Neural cell (in vitro differentiated cells): ENCODE measurements at regions not wholly inside any gene's neighbourhood (a gene's known extent, or its start where the extent isn't known, plus 50 kb on each side); places are given as distances from the start of the nearest gene placed in this dataset.

ENCODE experiments used
- H2AFZ ChIP-seq: fragments of 200-600, 300-800 bp; sonication (generic), shearing (Covaris generic); 2 replicates; pipeline ENCODE4 v1.6.0; 2014; ENCODE audit warnings: low read depth, mild to moderate bottlenecking, antibody characterized with exemption, low read length, moderate library complexity
- H3F3A ChIP-seq: fragments of 200-600 bp; shearing (Covaris generic); 2 replicates; pipeline ENCODE4 v1.6.1; 2016; ENCODE audit warnings: mild to moderate bottlenecking, moderate library complexity, mixed read lengths, antibody characterized with exemption, low read length; ENCODE audit not compliant: insufficient read depth, poor library complexity, severe bottlenecking
- H3K27ac ChIP-seq: fragments of 200-600, 300-800 bp; sonication (generic), shearing (Covaris generic); 2 replicates; pipeline ENCODE4 v1.5.1; 2014; ENCODE audit warnings: mild to moderate bottlenecking, low read length, moderate library complexity
- H3K27me3 ChIP-seq: fragments of 300-800, 200-600 bp; sonication (generic), shearing (Covaris generic); 2 replicates; pipeline ENCODE4 v1.6.0; 2014; ENCODE audit warnings: mild to moderate bottlenecking, low read depth, low read length, moderate library complexity; ENCODE audit not compliant: insufficient read depth
- H3K36me3 ChIP-seq: fragments of 300-800, 200-600 bp; sonication (generic), shearing (Covaris generic); 2 replicates; pipeline ENCODE4 v1.5.1; 2014; ENCODE audit warnings: mild to moderate bottlenecking, antibody characterized with exemption, low read length, moderate library complexity; ENCODE audit not compliant: insufficient read depth
- H3K4me2 ChIP-seq: fragments of 300-800, 200-600 bp; sonication (generic), shearing (Covaris generic); 2 replicates; pipeline ENCODE4 v1.6.0; 2014; ENCODE audit warnings: mild to moderate bottlenecking, low read length
- H3K4me3 ChIP-seq: fragments of 300-800, 200-600 bp; sonication (generic), shearing (Covaris generic); 2 replicates; pipeline ENCODE4 v1.5.1; 2014; ENCODE audit warnings: mild to moderate bottlenecking, low read length, moderate library complexity
- H3K79me2 ChIP-seq: fragments of 200-600 bp; shearing (Covaris generic); replicated peaks from 2 replicates; pipeline ENCODE4 v1.6.0; 2014; ENCODE audit warnings: mild to moderate bottlenecking, low read length, moderate library complexity; ENCODE audit not compliant: insufficient read depth
- H3K9ac ChIP-seq: fragments of 300-800, 200-600 bp; sonication (generic), shearing (Covaris generic); 2 replicates; pipeline ENCODE4 v1.6.1; 2016; ENCODE audit warnings: mild to moderate bottlenecking, low read length, mixed read lengths
- H3K9me2 ChIP-seq: fragments of 200-600 bp; shearing (Covaris generic); 2 replicates; pipeline ENCODE4 v1.6.1; 2016; ENCODE audit warnings: mild to moderate bottlenecking, low read length, mixed read lengths; ENCODE audit not compliant: insufficient read depth
- H3K9me3 ChIP-seq: fragments of 200-600, 300-800 bp; sonication (generic), shearing (Covaris generic); 2 replicates; pipeline ENCODE4 v1.6.1; 2016; ENCODE audit warnings: mild to moderate bottlenecking, mixed run types, low read length, moderate library complexity, mixed read lengths
- H4K20me1 ChIP-seq: fragments of 200-600 bp; shearing (Covaris generic); 2 replicates; pipeline ENCODE4 v1.6.1; 2016; ENCODE audit warnings: mild to moderate bottlenecking, mixed run types; ENCODE audit not compliant: insufficient read depth
- EP300 ChIP-seq: fragments of 450-650 bp; conservative IDR thresholded peaks from 2 replicates; pipeline ENCODE4 v1.6.1; 2014; ENCODE audit warnings: antibody characterized with exemption, mild to moderate bottlenecking, moderate library complexity; ENCODE audit not compliant: poor library complexity, severe bottlenecking
- EZH2 ChIP-seq: fragments of 200-600, 300-800 bp; shearing (Covaris generic), sonication (generic); IDR thresholded peaks from 2 replicates; pipeline ENCODE4 v1.6.1; 2014; ENCODE audit warnings: antibody characterized with exemption, low read length, borderline replicate concordance, mild to moderate bottlenecking; ENCODE audit not compliant: insufficient read depth, poor library complexity, severe bottlenecking
- MXI1 ChIP-seq: fragments of 450-650 bp; conservative IDR thresholded peaks from 2 replicates; pipeline ENCODE4 v1.6.1; 2014; ENCODE audit warnings: antibody characterized with exemption, mild to moderate bottlenecking; ENCODE audit not compliant: poor library complexity, severe bottlenecking
- POLR2AphosphoS5 ChIP-seq: IDR thresholded peaks from 2 replicates; pipeline ENCODE4 v1.6.1; 2012
- RAD21 ChIP-seq: fragments of 450-650 bp; conservative IDR thresholded peaks from 2 replicates; pipeline ENCODE4 v1.6.1; 2014; ENCODE audit warnings: antibody characterized with exemption, mild to moderate bottlenecking, moderate library complexity
- SMC3 ChIP-seq: fragments of 450-650 bp; conservative IDR thresholded peaks from 2 replicates; pipeline ENCODE4 v1.6.1; 2014; ENCODE audit warnings: antibody characterized with exemption, mild to moderate bottlenecking, moderate library complexity; ENCODE audit not compliant: poor library complexity
- TAF1 ChIP-seq: IDR thresholded peaks from 2 replicates; pipeline ENCODE4 v1.6.1; 2012; ENCODE audit warnings: low read depth
- TF ChIP-seq, protein P1 (sequence below): IDR thresholded peaks from 2 replicates; pipeline ENCODE4 v1.6.1; 2012; ENCODE audit warnings: borderline replicate concordance
- TF ChIP-seq, protein P2 (sequence below): fragments of 450-650 bp; IDR thresholded peaks from 2 replicates; pipeline ENCODE4 v1.5.1; 2014; ENCODE audit warnings: antibody characterized with exemption, mild to moderate bottlenecking, moderate library complexity; ENCODE audit not compliant: poor library complexity, severe bottlenecking

DNA sequence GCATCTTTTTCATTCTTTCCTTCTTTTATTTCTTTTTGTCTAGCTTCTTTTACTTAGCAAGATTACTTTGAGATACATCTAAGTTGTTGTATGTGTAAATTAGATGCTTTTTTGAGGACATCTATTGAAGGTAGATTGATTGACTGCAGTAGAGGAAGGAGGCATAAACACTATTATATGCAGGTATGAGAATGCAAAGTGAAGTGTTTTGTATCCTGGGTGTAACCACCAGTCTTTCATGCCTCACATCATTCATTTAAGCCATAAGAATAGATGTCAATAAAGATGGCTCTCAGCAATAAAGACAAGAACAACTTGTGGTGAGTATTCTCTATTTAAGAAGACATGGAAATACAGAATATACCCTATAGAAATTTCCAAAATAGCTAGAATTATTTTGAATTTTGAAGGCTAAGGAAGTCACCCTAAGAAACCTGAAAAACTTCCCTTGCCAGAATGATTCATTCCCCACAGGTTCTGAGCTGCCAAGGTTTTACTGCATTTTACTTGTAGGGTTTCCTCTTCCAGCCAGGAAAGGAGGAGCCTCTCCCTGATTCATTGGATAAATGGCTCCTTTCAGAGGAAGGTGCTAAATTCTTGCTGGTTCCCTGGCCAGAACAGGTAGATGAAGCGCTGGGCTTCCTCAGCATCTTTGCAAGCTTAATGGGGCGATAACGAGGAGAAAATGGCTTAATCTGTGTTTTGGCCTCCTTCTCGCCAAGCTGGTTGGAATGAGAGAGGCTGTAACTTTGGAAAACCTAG is 279.8 kb upstream of the SLC14A2 start:
- Histone ChIP-seq H3K79me2 (no peaks in the 10 kb centered on the region), H3K4me3 (no peak overlapping the region)
- TF ChIP-seq, protein P1, sequence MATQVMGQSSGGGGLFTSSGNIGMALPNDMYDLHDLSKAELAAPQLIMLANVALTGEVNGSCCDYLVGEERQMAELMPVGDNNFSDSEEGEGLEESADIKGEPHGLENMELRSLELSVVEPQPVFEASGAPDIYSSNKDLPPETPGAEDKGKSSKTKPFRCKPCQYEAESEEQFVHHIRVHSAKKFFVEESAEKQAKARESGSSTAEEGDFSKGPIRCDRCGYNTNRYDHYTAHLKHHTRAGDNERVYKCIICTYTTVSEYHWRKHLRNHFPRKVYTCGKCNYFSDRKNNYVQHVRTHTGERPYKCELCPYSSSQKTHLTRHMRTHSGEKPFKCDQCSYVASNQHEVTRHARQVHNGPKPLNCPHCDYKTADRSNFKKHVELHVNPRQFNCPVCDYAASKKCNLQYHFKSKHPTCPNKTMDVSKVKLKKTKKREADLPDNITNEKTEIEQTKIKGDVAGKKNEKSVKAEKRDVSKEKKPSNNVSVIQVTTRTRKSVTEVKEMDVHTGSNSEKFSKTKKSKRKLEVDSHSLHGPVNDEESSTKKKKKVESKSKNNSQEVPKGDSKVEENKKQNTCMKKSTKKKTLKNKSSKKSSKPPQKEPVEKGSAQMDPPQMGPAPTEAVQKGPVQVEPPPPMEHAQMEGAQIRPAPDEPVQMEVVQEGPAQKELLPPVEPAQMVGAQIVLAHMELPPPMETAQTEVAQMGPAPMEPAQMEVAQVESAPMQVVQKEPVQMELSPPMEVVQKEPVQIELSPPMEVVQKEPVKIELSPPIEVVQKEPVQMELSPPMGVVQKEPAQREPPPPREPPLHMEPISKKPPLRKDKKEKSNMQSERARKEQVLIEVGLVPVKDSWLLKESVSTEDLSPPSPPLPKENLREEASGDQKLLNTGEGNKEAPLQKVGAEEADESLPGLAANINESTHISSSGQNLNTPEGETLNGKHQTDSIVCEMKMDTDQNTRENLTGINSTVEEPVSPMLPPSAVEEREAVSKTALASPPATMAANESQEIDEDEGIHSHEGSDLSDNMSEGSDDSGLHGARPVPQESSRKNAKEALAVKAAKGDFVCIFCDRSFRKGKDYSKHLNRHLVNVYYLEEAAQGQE, result no peak
- TF ChIP-seq TAF1, result no peak
- TF ChIP-seq POLR2AphosphoS5, result no peak
- TF ChIP-seq SMC3, result no peak
- no peak for TF ChIP-seq MXI1
- TF ChIP-seq, protein P2, sequence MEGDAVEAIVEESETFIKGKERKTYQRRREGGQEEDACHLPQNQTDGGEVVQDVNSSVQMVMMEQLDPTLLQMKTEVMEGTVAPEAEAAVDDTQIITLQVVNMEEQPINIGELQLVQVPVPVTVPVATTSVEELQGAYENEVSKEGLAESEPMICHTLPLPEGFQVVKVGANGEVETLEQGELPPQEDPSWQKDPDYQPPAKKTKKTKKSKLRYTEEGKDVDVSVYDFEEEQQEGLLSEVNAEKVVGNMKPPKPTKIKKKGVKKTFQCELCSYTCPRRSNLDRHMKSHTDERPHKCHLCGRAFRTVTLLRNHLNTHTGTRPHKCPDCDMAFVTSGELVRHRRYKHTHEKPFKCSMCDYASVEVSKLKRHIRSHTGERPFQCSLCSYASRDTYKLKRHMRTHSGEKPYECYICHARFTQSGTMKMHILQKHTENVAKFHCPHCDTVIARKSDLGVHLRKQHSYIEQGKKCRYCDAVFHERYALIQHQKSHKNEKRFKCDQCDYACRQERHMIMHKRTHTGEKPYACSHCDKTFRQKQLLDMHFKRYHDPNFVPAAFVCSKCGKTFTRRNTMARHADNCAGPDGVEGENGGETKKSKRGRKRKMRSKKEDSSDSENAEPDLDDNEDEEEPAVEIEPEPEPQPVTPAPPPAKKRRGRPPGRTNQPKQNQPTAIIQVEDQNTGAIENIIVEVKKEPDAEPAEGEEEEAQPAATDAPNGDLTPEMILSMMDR, result no peak
- TF ChIP-seq EZH2, result no peak
- no peak for TF ChIP-seq RAD21
- no peak for TF ChIP-seq EP300

DNA sequence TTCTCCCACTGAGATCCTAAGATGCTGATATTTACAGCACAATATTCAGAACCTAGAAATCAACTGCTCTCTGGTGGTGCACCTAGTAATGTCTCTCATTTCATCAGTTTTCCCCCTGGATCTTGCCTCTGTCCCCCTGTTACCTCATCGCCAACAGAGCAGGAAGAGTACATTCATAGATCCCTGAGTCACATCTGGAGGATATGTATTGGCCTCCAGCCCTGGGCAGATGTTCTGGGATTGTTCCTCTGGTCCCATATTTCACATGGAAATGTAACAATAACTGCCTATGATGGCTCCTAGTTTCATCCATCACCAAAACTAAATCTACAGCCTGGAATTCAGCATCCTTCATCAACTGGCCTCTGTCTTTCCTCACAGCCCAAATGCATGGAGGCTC is 278.8 kb upstream of the SLC14A2 start:
- H3K79me2 ChIP-seq, result no peaks in the 10 kb centered on the region
- no peaks in the 10 kb centered on the region for H4K20me1 ChIP-seq
- no peak overlapping the region for H3K4me2 ChIP-seq
- H3K36me3 ChIP-seq, result no peaks in the 10 kb centered on the region
- no peaks in the 10 kb centered on the region for H3F3A ChIP-seq
- H3K9ac ChIP-seq, result no peak overlapping the region
- no peak overlapping the region for H2AFZ ChIP-seq
- H3K4me3 ChIP-seq, result no peak overlapping the region
- no peaks in the 10 kb centered on the region for H3K9me2 ChIP-seq
- no peaks in the 10 kb centered on the region for H3K27me3 ChIP-seq
- H3K9me3 ChIP-seq, result no peaks in the 10 kb centered on the region
- no peak overlapping the region for H3K27ac ChIP-seq
- TF ChIP-seq MXI1 (no peak), RAD21 (no peak), POLR2AphosphoS5 (no peak), TAF1 (no peak), EP300 (no peak), SMC3 (no peak), EZH2 (no peak)
- TF ChIP-seq, protein P2, result no peak
- TF ChIP-seq, protein P1, result no peak

More for the DNA sequence above, 279.8 kb upstream of the SLC14A2 start:
- Histone ChIP-seq H2AFZ (no peak overlapping the region), H3K27me3 (no peaks in the 10 kb centered on the region), H3K4me2 (no peak overlapping the region), H3F3A (no peaks in the 10 kb centered on the region), H3K27ac (no peak overlapping the region), H4K20me1 (no peaks in the 10 kb centered on the region), H3K9me2 (no peaks in the 10 kb centered on the region), H3K9ac (no peak overlapping the region), H3K9me3 (no peaks in the 10 kb centered on the region), H3K36me3 (no peaks in the 10 kb centered on the region)
